ENCODE measurements at regions not wholly inside any gene's neighbourhood (a gene's known extent, or its start where the extent isn't known, plus 50 kb on each side); places are given as distances from the start of the nearest gene placed in this dataset.
"Not testable (repeated sequence)": the region's sequence is repeated elsewhere in the genome, so short reads cannot be mapped to it uniquely, and the experiment has no call there.

GRCh38 chr3:94377863-94378262 is 315.0 kb downstream of the NSUN3 start:
- DNase-seq (ENCODE audit: low spot score); H3K27ac Mint-ChIP-seq; H3K9me3 Mint-ChIP-seq; H3K4me1 Mint-ChIP-seq (ENCODE audit: low read depth); H3K4me3 Mint-ChIP-seq; H3K27me3 Mint-ChIP-seq (ENCODE audit: low read depth); H3K36me3 Mint-ChIP-seq (ENCODE audit: low read depth): not testable (repeated sequence)

GRCh38 chr3:94378322-94378721 is 315.5 kb downstream of the NSUN3 start:
- Mint-ChIP-seq H3K27me3 (ENCODE audit: low read depth) (no peaks in the 10 kb centered on the region), H3K27ac (no peak overlapping the region), H3K36me3 (ENCODE audit: low read depth) (no peaks in the 10 kb centered on the region), H3K9me3 (peaks cover 4% of the 10 kb centered on the region), H3K4me1 (ENCODE audit: low read depth) (no peaks in the 10 kb centered on the region), H3K4me3 (no peak overlapping the region)
- DNase-seq (ENCODE audit: low spot score), result no peak

GRCh38 chr3:94379264-94379663 is 316.4 kb downstream of the NSUN3 start:
- Mint-ChIP-seq H3K9me3 (peaks cover 4% of the 10 kb centered on the region), H3K4me1 (ENCODE audit: low read depth) (no peaks in the 10 kb centered on the region), H3K27me3 (ENCODE audit: low read depth) (no peaks in the 10 kb centered on the region), H3K4me3 (no peak overlapping the region), H3K27ac (no peak overlapping the region), H3K36me3 (ENCODE audit: low read depth) (no peaks in the 10 kb centered on the region)
- no peak for DNase-seq (ENCODE audit: low spot score)

GRCh38 chr3:94394885-94395284 is 332.0 kb downstream of the NSUN3 start:
- no peaks in the 10 kb centered on the region for H3K4me1 Mint-ChIP-seq (ENCODE audit: low read depth)
- no peaks in the 10 kb centered on the region for H3K9me3 Mint-ChIP-seq
- H3K36me3 Mint-ChIP-seq (ENCODE audit: low read depth), result no peaks in the 10 kb centered on the region
- H3K27me3 Mint-ChIP-seq (ENCODE audit: low read depth), result no peaks in the 10 kb centered on the region
- no peak overlapping the region for H3K4me3 Mint-ChIP-seq
- no peak for DNase-seq (ENCODE audit: low spot score)
- H3K27ac Mint-ChIP-seq, result no peak overlapping the region

- H3K36me3 Mint-ChIP-seq (ENCODE audit: low read depth), result no peaks in the 10 kb centered on the region
- H3K27ac Mint-ChIP-seq, result no peak overlapping the region
- DNase-seq (ENCODE audit: low spot score), result no peak
- no peaks in the 10 kb centered on the region for H3K4me1 Mint-ChIP-seq (ENCODE audit: low read depth)
- no peaks in the 10 kb centered on the region for H3K9me3 Mint-ChIP-seq
- no peaks in the 10 kb centered on the region for H3K27me3 Mint-ChIP-seq (ENCODE audit: low read depth)
- no peak overlapping the region for H3K4me3 Mint-ChIP-seq
Observed at GRCh38 chr3:94395851-94396250, 333.0 kb downstream of the NSUN3 start.

- no peak overlapping the region for H3K4me3 Mint-ChIP-seq
- no peaks in the 10 kb centered on the region for H3K27me3 Mint-ChIP-seq (ENCODE audit: low read depth)
- H3K36me3 Mint-ChIP-seq (ENCODE audit: low read depth), result no peaks in the 10 kb centered on the region
- no peaks in the 10 kb centered on the region for H3K9me3 Mint-ChIP-seq
- no peaks in the 10 kb centered on the region for H3K4me1 Mint-ChIP-seq (ENCODE audit: low read depth)
- DNase-seq (ENCODE audit: low spot score), result no peak
- no peak overlapping the region for H3K27ac Mint-ChIP-seq
Observed at GRCh38 chr3:94398036-94398435, 335.2 kb downstream of the NSUN3 start.

- no peak overlapping the region for H3K27ac Mint-ChIP-seq
- no peaks in the 10 kb centered on the region for H3K9me3 Mint-ChIP-seq
- no peaks in the 10 kb centered on the region for H3K4me1 Mint-ChIP-seq (ENCODE audit: low read depth)
- DNase-seq (ENCODE audit: low spot score), result no peak
- H3K4me3 Mint-ChIP-seq, result no peak overlapping the region
- H3K36me3 Mint-ChIP-seq (ENCODE audit: low read depth), result no peaks in the 10 kb centered on the region
- H3K27me3 Mint-ChIP-seq (ENCODE audit: low read depth), result no peaks in the 10 kb centered on the region
Observed at GRCh38 chr3:94401466-94401865, 338.6 kb downstream of the NSUN3 start.

- no peak overlapping the region for H3K4me3 Mint-ChIP-seq
- H3K9me3 Mint-ChIP-seq, result no peaks in the 10 kb centered on the region
- H3K36me3 Mint-ChIP-seq (ENCODE audit: low read depth), result no peaks in the 10 kb centered on the region
- no peaks in the 10 kb centered on the region for H3K4me1 Mint-ChIP-seq (ENCODE audit: low read depth)
- no peak overlapping the region for H3K27ac Mint-ChIP-seq
- no peak for DNase-seq (ENCODE audit: low spot score)
- no peaks in the 10 kb centered on the region for H3K27me3 Mint-ChIP-seq (ENCODE audit: low read depth)
Observed at GRCh38 chr3:94402126-94402525, 339.3 kb downstream of the NSUN3 start.

- no peaks in the 10 kb centered on the region for H3K36me3 Mint-ChIP-seq (ENCODE audit: low read depth)
- H3K4me3 Mint-ChIP-seq, result no peak overlapping the region
- no peaks in the 10 kb centered on the region for H3K9me3 Mint-ChIP-seq
- H3K4me1 Mint-ChIP-seq (ENCODE audit: low read depth), result no peaks in the 10 kb centered on the region
- H3K27me3 Mint-ChIP-seq (ENCODE audit: low read depth), result no peaks in the 10 kb centered on the region
- H3K27ac Mint-ChIP-seq, result no peak overlapping the region
- DNase-seq (ENCODE audit: low spot score), result no peak
Observed at GRCh38 chr3:94405258-94406035, 342.6 kb downstream of the NSUN3 start.

- no peak for DNase-seq (ENCODE audit: low spot score)
- H3K36me3 Mint-ChIP-seq (ENCODE audit: low read depth), result no peaks in the 10 kb centered on the region
- H3K27me3 Mint-ChIP-seq (ENCODE audit: low read depth), result no peaks in the 10 kb centered on the region
- H3K4me3 Mint-ChIP-seq, result no peak overlapping the region
- H3K27ac Mint-ChIP-seq, result no peak overlapping the region
- H3K4me1 Mint-ChIP-seq (ENCODE audit: low read depth), result no peaks in the 10 kb centered on the region
- no peaks in the 10 kb centered on the region for H3K9me3 Mint-ChIP-seq
Observed at GRCh38 chr3:94406595-94406994, 343.7 kb downstream of the NSUN3 start.

GRCh38 chr3:94412936-94413335 is 350.1 kb downstream of the NSUN3 start:
- H3K4me3 Mint-ChIP-seq; DNase-seq (ENCODE audit: low spot score); H3K4me1 Mint-ChIP-seq (ENCODE audit: low read depth); H3K27me3 Mint-ChIP-seq (ENCODE audit: low read depth); H3K36me3 Mint-ChIP-seq (ENCODE audit: low read depth); H3K27ac Mint-ChIP-seq; H3K9me3 Mint-ChIP-seq: not testable (repeated sequence)

- Mint-ChIP-seq H3K4me1 (ENCODE audit: low read depth) (no peaks in the 10 kb centered on the region), H3K36me3 (ENCODE audit: low read depth) (no peaks in the 10 kb centered on the region), H3K27ac (no peak overlapping the region), H3K4me3 (no peak overlapping the region), H3K9me3 (peaks cover 3% of the 10 kb centered on the region), H3K27me3 (ENCODE audit: low read depth) (no peaks in the 10 kb centered on the region)
- DNase-seq (ENCODE audit: low spot score), result no peak
Observed at GRCh38 chr3:94413336-94414108, 350.7 kb downstream of the NSUN3 start.

GRCh38 chr3:94414418-94414817 is 351.6 kb downstream of the NSUN3 start:
- Mint-ChIP-seq H3K4me3 (no peak overlapping the region), H3K27ac (no peak overlapping the region), H3K4me1 (ENCODE audit: low read depth) (no peaks in the 10 kb centered on the region), H3K27me3 (ENCODE audit: low read depth) (no peaks in the 10 kb centered on the region), H3K36me3 (ENCODE audit: low read depth) (no peaks in the 10 kb centered on the region), H3K9me3 (peaks cover 8% of the 10 kb centered on the region)
- DNase-seq (ENCODE audit: low spot score), result no peak

GRCh38 chr3:94416768-94417167 is 353.9 kb downstream of the NSUN3 start:
- DNase-seq (ENCODE audit: low spot score), result no peak
- no peaks in the 10 kb centered on the region for H3K27me3 Mint-ChIP-seq (ENCODE audit: low read depth)
- H3K4me1 Mint-ChIP-seq (ENCODE audit: low read depth), result no peaks in the 10 kb centered on the region
- peaks cover 24% of the 10 kb centered on the region for H3K9me3 Mint-ChIP-seq
- no peaks in the 10 kb centered on the region for H3K36me3 Mint-ChIP-seq (ENCODE audit: low read depth)
- no peak overlapping the region for H3K4me3 Mint-ChIP-seq
- no peak overlapping the region for H3K27ac Mint-ChIP-seq

Data from T-helper 2 cell treated with Interferon-gamma antibody and Interleukin-4, amounts not matched to agents 5 μg/mL and 100 μg/mL, for 36 hours (primary cell).